IPS-20b (cell line): ENCODE measurements at regions not wholly inside any gene's neighbourhood (a gene's known extent, or its start where the extent isn't known, plus 50 kb on each side); places are given as distances from the start of the nearest gene placed in this dataset.

Experiments used
- H3K27ac ChIP-seq: one replicate; pipeline ENCODE4 v1.5.1; 2013; ENCODE audit warnings: low read length
- H3K27me3 ChIP-seq: 2 replicates; pipeline ENCODE4 v1.6.1; 2013; ENCODE audit warnings: mild to moderate bottlenecking, low read length, inconsistent platforms; ENCODE audit not compliant: insufficient read depth
- H3K36me3 ChIP-seq: 2 replicates; pipeline ENCODE4 v1.6.1; 2013; ENCODE audit warnings: low read depth, mild to moderate bottlenecking, inconsistent platforms, low read length, moderate library complexity; ENCODE audit not compliant: insufficient read depth
- H3K4me1 ChIP-seq: 2 replicates; pipeline ENCODE4 v1.6.1; 2013; ENCODE audit warnings: mild to moderate bottlenecking, control low read depth, inconsistent platforms, low read length, moderate library complexity; ENCODE audit not compliant: insufficient read depth
- H3K4me3 ChIP-seq: 2 replicates; pipeline ENCODE4 v1.5.1; 2013; ENCODE audit warnings: mild to moderate bottlenecking, low read length, inconsistent platforms
- H3K9ac ChIP-seq: 2 replicates; pipeline ENCODE4 v1.6.1; 2013; ENCODE audit warnings: low read depth, mild to moderate bottlenecking, inconsistent platforms, low read length, moderate library complexity
- H3K9me3 ChIP-seq: 2 replicates; pipeline ENCODE4 v1.6.1; 2013; ENCODE audit warnings: mild to moderate bottlenecking, low read depth, low read length, inconsistent platforms; ENCODE audit not compliant: insufficient read depth

GRCh38 chr3:95460274-95460673 is 1354.1 kb upstream of the EPHA6 start:
- Histone ChIP-seq H3K9me3 (no peaks in the 10 kb centered on the region), H3K27ac (no peak overlapping the region), H3K9ac (no peak overlapping the region), H3K4me3 (no peak overlapping the region), H3K4me1 (no peaks in the 10 kb centered on the region), H3K36me3 (no peaks in the 10 kb centered on the region), H3K27me3 (no peaks in the 10 kb centered on the region)

DNA sequence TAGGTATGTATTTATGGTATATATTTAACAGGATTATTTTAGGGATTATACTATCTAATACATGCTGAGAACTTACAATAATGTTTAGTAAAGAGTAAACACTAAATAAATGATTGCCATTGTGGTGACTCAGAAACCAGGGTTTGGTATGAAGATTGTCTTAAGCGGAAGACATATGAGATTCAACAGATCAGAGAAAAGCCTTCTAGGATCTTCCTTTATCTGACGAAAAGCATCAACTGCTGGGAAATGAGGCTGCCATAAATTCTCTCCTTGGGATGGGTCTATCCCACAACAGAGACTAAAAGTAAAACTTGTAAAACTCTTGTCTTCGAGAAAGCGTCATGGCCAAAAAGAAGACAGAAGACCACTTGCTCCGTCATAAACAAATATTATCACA is 1352.2 kb upstream of the EPHA6 start:
- Histone ChIP-seq H3K4me1 (no peaks in the 10 kb centered on the region), H3K9ac (no peak overlapping the region), H3K27me3 (no peaks in the 10 kb centered on the region), H3K36me3 (no peaks in the 10 kb centered on the region), H3K4me3 (no peak overlapping the region), H3K9me3 (no peaks in the 10 kb centered on the region), H3K27ac (no peak overlapping the region)

DNA sequence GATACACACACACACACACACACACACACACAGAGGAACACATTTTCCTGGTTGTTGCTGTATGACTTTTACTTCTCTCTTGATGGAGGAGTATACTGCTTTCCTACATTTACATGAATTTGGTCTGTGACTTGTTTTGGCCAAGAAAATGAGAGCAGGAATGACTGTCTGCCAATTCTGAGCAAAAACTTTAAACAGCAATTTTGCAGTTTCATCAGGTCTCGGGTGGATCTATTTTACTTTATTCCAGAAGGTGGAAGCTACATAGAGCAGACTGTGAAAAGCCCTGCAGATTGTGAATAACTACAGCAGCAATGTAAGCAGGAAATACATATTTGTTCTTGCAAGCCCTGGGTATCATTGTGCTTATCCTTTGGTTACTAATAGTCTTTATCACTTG is 1350.0 kb upstream of the EPHA6 start:
- H3K4me1 ChIP-seq: peaks cover 4% of the 10 kb centered on the region; the same call in 1 of the 2 replicates
- no peak overlapping the region for H3K27ac ChIP-seq
- H3K4me3 ChIP-seq: no peak overlapping the region
- H3K9me3 ChIP-seq: no peaks in the 10 kb centered on the region
- H3K36me3 ChIP-seq: no peaks in the 10 kb centered on the region
- H3K9ac ChIP-seq: no peak overlapping the region
- no peaks in the 10 kb centered on the region for H3K27me3 ChIP-seq

- Histone ChIP-seq H3K9me3 (no peaks in the 10 kb centered on the region), H3K4me1 (peaks cover 4% of the 10 kb centered on the region; the same call in 1 of the 2 replicates), H3K27ac (no peak overlapping the region), H3K9ac (no peak overlapping the region), H3K27me3 (no peaks in the 10 kb centered on the region), H3K4me3 (no peak overlapping the region), H3K36me3 (no peaks in the 10 kb centered on the region)
Measured at GRCh38 chr3:95468331-95468730, 1346.1 kb upstream of the EPHA6 start.

- H3K36me3 ChIP-seq: no peaks in the 10 kb centered on the region
- no peaks in the 10 kb centered on the region for H3K9me3 ChIP-seq
- H3K27me3 ChIP-seq: no peaks in the 10 kb centered on the region
- H3K9ac ChIP-seq: no peak overlapping the region
- H3K4me1 ChIP-seq: no peaks in the 10 kb centered on the region
- no peak overlapping the region for H3K27ac ChIP-seq
- H3K4me3 ChIP-seq: no peak overlapping the region
Measured at GRCh38 chr3:95474338-95474737, 1340.1 kb upstream of the EPHA6 start.

DNA sequence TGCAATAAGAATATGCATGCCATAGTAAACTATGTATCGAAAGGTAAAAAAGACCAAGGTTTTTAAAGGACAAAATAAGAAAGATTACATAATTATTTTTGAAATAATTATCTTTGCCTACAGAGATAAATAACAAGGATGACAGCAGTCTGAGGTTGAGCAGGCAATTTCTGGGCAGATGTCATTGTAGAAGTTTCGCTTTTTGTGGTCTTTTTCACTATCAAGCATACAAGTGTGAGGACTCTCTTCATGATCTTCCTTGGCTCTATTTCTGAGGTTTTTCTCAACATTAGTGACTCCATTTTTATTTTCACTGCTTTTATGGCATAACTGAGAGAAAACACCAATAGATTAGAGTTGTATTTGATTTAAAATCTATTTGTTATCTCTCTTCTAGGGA is 1337.9 kb upstream of the EPHA6 start:
- Histone ChIP-seq H3K4me1 (no peaks in the 10 kb centered on the region), H3K27me3 (no peaks in the 10 kb centered on the region), H3K36me3 (no peaks in the 10 kb centered on the region), H3K4me3 (no peak overlapping the region), H3K27ac (no peak overlapping the region), H3K9me3 (no peaks in the 10 kb centered on the region), H3K9ac (no peak overlapping the region)

DNA sequence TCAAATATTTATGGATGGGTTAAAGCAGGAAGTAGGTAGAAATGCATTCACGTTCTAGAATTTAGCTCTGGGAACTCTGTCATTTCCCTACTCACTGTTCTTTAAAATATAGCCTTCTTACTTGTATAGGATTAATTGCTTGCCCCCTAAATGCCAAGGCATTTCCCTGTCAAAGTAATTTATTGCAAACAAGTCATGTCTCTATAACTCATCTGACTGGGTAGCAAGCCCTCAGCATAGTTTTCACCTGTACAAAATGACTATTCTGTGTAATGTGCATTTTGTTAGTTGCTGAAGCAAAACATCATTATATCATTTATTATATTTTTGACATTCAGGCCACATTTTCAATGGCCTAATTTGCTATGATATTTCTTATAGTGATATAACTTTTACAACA is 1308.2 kb upstream of the EPHA6 start:
- Histone ChIP-seq H3K36me3 (no peaks in the 10 kb centered on the region), H3K4me3 (no peak overlapping the region), H3K9ac (no peak overlapping the region), H3K27ac (no peak overlapping the region), H3K4me1 (no peaks in the 10 kb centered on the region), H3K27me3 (no peaks in the 10 kb centered on the region), H3K9me3 (peaks cover 10% of the 10 kb centered on the region)

- H3K27me3 ChIP-seq: no peaks in the 10 kb centered on the region
- no peak overlapping the region for H3K4me3 ChIP-seq
Measured at GRCh38 chr3:95508124-95508523, 1306.3 kb upstream of the EPHA6 start.

DNA sequence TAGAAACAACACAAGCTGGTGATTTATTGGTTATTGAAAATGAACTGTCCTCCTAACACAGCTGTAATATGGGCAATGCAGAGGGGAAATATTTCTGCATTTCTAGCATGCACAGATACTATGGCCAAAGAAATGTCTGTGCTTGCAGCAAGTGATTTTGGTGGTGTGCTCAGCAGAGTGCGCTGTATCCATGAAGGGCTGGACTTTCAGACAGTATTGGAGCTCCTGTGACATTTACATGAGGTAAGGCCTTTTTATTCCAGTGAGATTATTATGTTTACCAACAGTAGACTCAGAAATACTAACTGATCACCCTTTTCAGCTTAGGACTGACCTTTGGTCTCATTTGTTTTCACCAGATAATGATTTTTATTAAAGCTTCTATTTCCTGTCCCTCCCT is 1302.6 kb upstream of the EPHA6 start:
- Histone ChIP-seq H3K4me1 (no peaks in the 10 kb centered on the region), H3K4me3 (no peak overlapping the region), H3K36me3 (no peaks in the 10 kb centered on the region), H3K27me3 (no peaks in the 10 kb centered on the region), H3K9me3 (peaks cover 10% of the 10 kb centered on the region), H3K9ac (no peak overlapping the region), H3K27ac (no peak overlapping the region)

More at GRCh38 chr3:95508124-95508523, 1306.3 kb upstream of the EPHA6 start:
- no peaks in the 10 kb centered on the region for H3K4me1 ChIP-seq
- no peak overlapping the region for H3K27ac ChIP-seq
- H3K9ac ChIP-seq: no peak overlapping the region
- H3K9me3 ChIP-seq: peaks cover 10% of the 10 kb centered on the region
- H3K36me3 ChIP-seq: no peaks in the 10 kb centered on the region

DNA sequence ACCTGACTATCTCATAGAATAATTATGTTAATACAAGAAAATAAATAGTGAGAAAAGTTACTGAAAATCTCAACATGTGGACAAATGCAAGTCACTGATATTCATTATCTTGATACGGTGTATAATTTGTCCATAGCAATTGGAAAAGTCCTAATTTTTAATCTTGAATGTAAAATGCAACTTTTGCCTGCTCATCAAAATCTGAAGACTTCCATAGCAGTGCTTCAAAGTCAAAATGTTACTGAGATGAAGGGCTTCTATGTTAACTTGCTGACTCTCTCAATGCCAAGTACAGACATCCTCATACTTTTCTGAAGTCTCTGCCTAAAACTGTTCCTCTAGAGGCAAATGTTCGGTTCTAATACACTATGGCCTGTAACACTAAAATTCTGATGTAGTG is 1300.1 kb upstream of the EPHA6 start:
- Histone ChIP-seq H3K9me3 (peaks cover 10% of the 10 kb centered on the region), H3K27me3 (no peaks in the 10 kb centered on the region), H3K9ac (no peak overlapping the region), H3K27ac (no peak overlapping the region), H3K4me3 (no peak overlapping the region), H3K4me1 (no peaks in the 10 kb centered on the region), H3K36me3 (no peaks in the 10 kb centered on the region)

DNA sequence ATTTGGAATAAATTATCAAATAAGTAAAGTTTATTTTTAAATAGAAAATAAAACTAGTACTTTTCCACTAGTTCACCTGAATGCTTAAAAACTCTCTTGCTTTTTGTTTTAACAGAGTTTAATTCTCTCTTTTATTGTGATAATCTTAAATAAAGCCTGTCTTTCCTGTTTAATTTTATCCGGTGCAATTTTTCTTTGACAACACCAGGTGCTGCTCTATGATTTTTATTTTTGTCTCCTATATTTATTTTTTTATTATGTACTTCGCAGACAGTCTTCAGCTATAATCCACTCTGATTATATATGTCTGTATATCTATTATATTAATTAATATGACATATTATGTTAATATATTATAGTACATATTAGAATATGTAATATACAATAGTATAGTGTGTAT is 1293.0 kb upstream of the EPHA6 start:
- Histone ChIP-seq H3K4me1 (no peaks in the 10 kb centered on the region), H3K36me3 (no peaks in the 10 kb centered on the region), H3K9ac (no peak overlapping the region), H3K27me3 (no peaks in the 10 kb centered on the region), H3K4me3 (no peak overlapping the region), H3K27ac (no peak overlapping the region), H3K9me3 (no peaks in the 10 kb centered on the region)

- no peaks in the 10 kb centered on the region for H3K9me3 ChIP-seq
- no peak overlapping the region for H3K9ac ChIP-seq
- H3K4me1 ChIP-seq: no peaks in the 10 kb centered on the region
- H3K27ac ChIP-seq: no peak overlapping the region
- no peaks in the 10 kb centered on the region for H3K36me3 ChIP-seq
- no peak overlapping the region for H3K4me3 ChIP-seq
- H3K27me3 ChIP-seq: no peaks in the 10 kb centered on the region
Measured at GRCh38 chr3:95522449-95522848, 1291.9 kb upstream of the EPHA6 start.

- H3K9ac ChIP-seq: no peak overlapping the region
- no peak overlapping the region for H3K4me3 ChIP-seq
- H3K4me1 ChIP-seq: no peaks in the 10 kb centered on the region
- no peaks in the 10 kb centered on the region for H3K27me3 ChIP-seq
- H3K36me3 ChIP-seq: no peaks in the 10 kb centered on the region
- H3K27ac ChIP-seq: no peak overlapping the region
- no peaks in the 10 kb centered on the region for H3K9me3 ChIP-seq
Measured at GRCh38 chr3:95539950-95540483, 1274.4 kb upstream of the EPHA6 start.
